ENCODE measurements at regions not wholly inside any gene's neighbourhood (a gene's known extent, or its start where the extent isn't known, plus 50 kb on each side); places are given as distances from the start of the nearest gene placed in this dataset.

GRCh38 chr3:40821315-40821714, 296.6 kb downstream of the ZNF621 start:
- no peaks in the 10 kb centered on the region for H3K9me3 ChIP-seq (replicated peaks)
- no peak overlapping the region for H3K27ac ChIP-seq
- no peak overlapping the region for H3K4me3 ChIP-seq
- H3K27me3 ChIP-seq: no peaks in the 10 kb centered on the region
- DNase-seq: no peak
- no peaks in the 10 kb centered on the region for H3K36me3 ChIP-seq
- no peaks in the 10 kb centered on the region for H3K4me1 ChIP-seq

- Histone ChIP-seq H3K27me3 (no peaks in the 10 kb centered on the region), H3K4me3 (no peak overlapping the region), H3K27ac (no peak overlapping the region), H3K9me3 (replicated peaks) (no peaks in the 10 kb centered on the region), H3K4me1 (no peaks in the 10 kb centered on the region), H3K36me3 (no peaks in the 10 kb centered on the region)
- DNase-seq: no peak
Observed at GRCh38 chr3:40827226-40827625, 302.5 kb downstream of the ZNF621 start.

- no peak overlapping the region for H3K27ac ChIP-seq
- H3K27me3 ChIP-seq: no peaks in the 10 kb centered on the region
- no peaks in the 10 kb centered on the region for H3K9me3 ChIP-seq (replicated peaks)
- H3K4me1 ChIP-seq: no peaks in the 10 kb centered on the region
- no peak overlapping the region for H3K4me3 ChIP-seq
- DNase-seq: no peak
- no peaks in the 10 kb centered on the region for H3K36me3 ChIP-seq
Observed at GRCh38 chr3:40827942-40828688, 303.4 kb downstream of the ZNF621 start.

- no peaks in the 10 kb centered on the region for H3K36me3 ChIP-seq
- DNase-seq: no peak
- H3K27ac ChIP-seq: no peak overlapping the region
- no peaks in the 10 kb centered on the region for H3K4me1 ChIP-seq
- H3K9me3 ChIP-seq (replicated peaks): no peaks in the 10 kb centered on the region
- H3K4me3 ChIP-seq: no peak overlapping the region
- no peaks in the 10 kb centered on the region for H3K27me3 ChIP-seq
Observed at GRCh38 chr3:40828741-40829415, 304.1 kb downstream of the ZNF621 start.

GRCh38 chr3:40829876-40830275, 305.1 kb downstream of the ZNF621 start:
- Histone ChIP-seq H3K27me3 (no peaks in the 10 kb centered on the region), H3K4me3 (no peak overlapping the region), H3K4me1 (no peaks in the 10 kb centered on the region), H3K27ac (no peak overlapping the region), H3K9me3 (replicated peaks) (no peaks in the 10 kb centered on the region), H3K36me3 (no peaks in the 10 kb centered on the region)
- no peak for DNase-seq

- Histone ChIP-seq H3K27ac (no peak overlapping the region), H3K9me3 (replicated peaks) (no peaks in the 10 kb centered on the region), H3K4me1 (no peaks in the 10 kb centered on the region), H3K4me3 (no peak overlapping the region), H3K27me3 (no peaks in the 10 kb centered on the region), H3K36me3 (no peaks in the 10 kb centered on the region)
- DNase-seq: no peak
Observed at GRCh38 chr3:40837300-40837699, 312.5 kb downstream of the ZNF621 start.

GRCh38 chr3:40841131-40841530, 316.4 kb downstream of the ZNF621 start:
- H3K4me1 ChIP-seq: peaks cover 14% of the 10 kb centered on the region
- H3K4me3 ChIP-seq: no peak overlapping the region
- H3K9me3 ChIP-seq (replicated peaks): no peaks in the 10 kb centered on the region
- DNase-seq: no peak
- H3K27ac ChIP-seq: no peak overlapping the region
- H3K27me3 ChIP-seq: no peaks in the 10 kb centered on the region
- no peaks in the 10 kb centered on the region for H3K36me3 ChIP-seq

GRCh38 chr3:40841570-40842109, 316.9 kb downstream of the ZNF621 start:
- no peaks in the 10 kb centered on the region for H3K27me3 ChIP-seq
- no peak overlapping the region for H3K27ac ChIP-seq
- H3K9me3 ChIP-seq (replicated peaks): no peaks in the 10 kb centered on the region
- DNase-seq: no peak
- peaks cover 19% of the 10 kb centered on the region for H3K4me1 ChIP-seq
- no peak overlapping the region for H3K4me3 ChIP-seq
- no peaks in the 10 kb centered on the region for H3K36me3 ChIP-seq

- no peak for DNase-seq
- no peaks in the 10 kb centered on the region for H3K27me3 ChIP-seq
Observed at GRCh38 chr3:40842714-40843113, 318.0 kb downstream of the ZNF621 start.

GRCh38 chr3:40843208-40843624, 318.5 kb downstream of the ZNF621 start:
- H3K4me1 ChIP-seq: peaks cover 30% of the 10 kb centered on the region
- H3K36me3 ChIP-seq: no peaks in the 10 kb centered on the region
- DNase-seq: no peak
- no peak overlapping the region for H3K4me3 ChIP-seq
- no peaks in the 10 kb centered on the region for H3K9me3 ChIP-seq (replicated peaks)
- H3K27me3 ChIP-seq: no peaks in the 10 kb centered on the region
- no peak overlapping the region; the same call in 1 of the 2 replicates for H3K27ac ChIP-seq

More at GRCh38 chr3:40842714-40843113, 318.0 kb downstream of the ZNF621 start:
- Histone ChIP-seq H3K36me3 (no peaks in the 10 kb centered on the region), H3K4me1 (peaks cover 26% of the 10 kb centered on the region), H3K4me3 (no peak overlapping the region), H3K9me3 (replicated peaks) (no peaks in the 10 kb centered on the region), H3K27ac (no peak overlapping the region)

GRCh38 chr3:40843851-40844548, 319.2 kb downstream of the ZNF621 start:
- peak overlapping the region; percentile 12 for H3K27ac ChIP-seq
- H3K9me3 ChIP-seq (replicated peaks): no peaks in the 10 kb centered on the region
- DNase-seq: peak; percentile 56 to 66
- no peak overlapping the region for H3K4me3 ChIP-seq
- H3K36me3 ChIP-seq: no peaks in the 10 kb centered on the region
- no peaks in the 10 kb centered on the region for H3K27me3 ChIP-seq
- H3K4me1 ChIP-seq: peaks cover 37% of the 10 kb centered on the region

GRCh38 chr3:40844896-40845295, 320.1 kb downstream of the ZNF621 start:
- no peak for DNase-seq
- Histone ChIP-seq H3K4me3 (no peak overlapping the region), H3K27me3 (no peaks in the 10 kb centered on the region), H3K9me3 (replicated peaks) (no peaks in the 10 kb centered on the region), H3K27ac (no peak overlapping the region), H3K4me1 (peaks cover 37% of the 10 kb centered on the region), H3K36me3 (no peaks in the 10 kb centered on the region)

GRCh38 chr3:40845447-40845846, 320.7 kb downstream of the ZNF621 start:
- Histone ChIP-seq H3K9me3 (replicated peaks) (no peaks in the 10 kb centered on the region), H3K4me1 (peaks cover 37% of the 10 kb centered on the region), H3K27ac (no peak overlapping the region), H3K4me3 (no peak overlapping the region), H3K27me3 (no peaks in the 10 kb centered on the region), H3K36me3 (no peaks in the 10 kb centered on the region)
- no peak for DNase-seq

GRCh38 chr3:40845916-40846315, 321.2 kb downstream of the ZNF621 start:
- H3K4me1 ChIP-seq: peaks cover 37% of the 10 kb centered on the region
- H3K27ac ChIP-seq: peak overlapping the region; percentile 87
- no peaks in the 10 kb centered on the region for H3K9me3 ChIP-seq (replicated peaks)
- H3K36me3 ChIP-seq: no peaks in the 10 kb centered on the region
- no peak for DNase-seq
- no peaks in the 10 kb centered on the region for H3K27me3 ChIP-seq
- no peak overlapping the region for H3K4me3 ChIP-seq

GRCh38 chr3:40846451-40846850, 321.7 kb downstream of the ZNF621 start:
- peak overlapping the region; percentile 87 for H3K27ac ChIP-seq
- H3K4me3 ChIP-seq: no peak overlapping the region
- peak; percentile 33 to 64 for DNase-seq
- no peaks in the 10 kb centered on the region for H3K9me3 ChIP-seq (replicated peaks)
- H3K36me3 ChIP-seq: no peaks in the 10 kb centered on the region
- H3K27me3 ChIP-seq: no peaks in the 10 kb centered on the region
- H3K4me1 ChIP-seq: peaks cover 37% of the 10 kb centered on the region

Measured in SJCRH30 (cell line).